ENCODE measurements at regions not wholly inside any gene's neighbourhood (a gene's known extent, or its start where the extent isn't known, plus 50 kb on each side); places are given as distances from the start of the nearest gene placed in this dataset.
"Not testable (repeated sequence)": the region's sequence is repeated elsewhere in the genome, so short reads cannot be mapped to it uniquely, and the experiment has no call there.

DNA sequence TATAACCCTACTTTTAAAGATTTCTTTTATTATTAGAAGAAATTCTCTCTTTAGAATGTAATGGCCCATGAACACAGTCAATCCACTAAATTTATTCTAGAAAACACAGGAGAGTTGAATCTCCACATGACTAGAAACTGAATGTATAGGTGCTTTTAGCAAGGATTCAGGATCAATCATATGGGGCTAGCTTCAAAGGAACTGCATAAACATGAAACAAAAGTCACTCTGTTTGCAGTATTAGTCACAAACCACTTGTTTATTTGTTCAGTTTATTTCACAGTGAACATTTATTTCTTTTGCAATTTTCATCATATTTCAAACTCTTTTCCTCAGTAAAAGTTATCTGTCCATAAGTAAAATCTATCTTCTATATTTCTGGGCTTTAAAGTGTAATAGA lies 1604.6 kb downstream of the PCDH18 start:
- Histone ChIP-seq H3K36me3 (no peaks in the 10 kb centered on the region), H3K4me1 (no peaks in the 10 kb centered on the region), H3K9me3 (peaks cover 0 to 3% (median 0%) of the 10 kb centered on the region in 3 donors), H3K27ac (no peak overlapping the region), H3K27me3 (no peaks in the 10 kb centered on the region), H3K4me3 (no peak overlapping the region)
- intact Hi-C loops (cut with DNase I; ENCODE audit: low total_unique reads), result no loop called here
- no peak for DNase-seq
- TF ChIP-seq, protein P1, sequence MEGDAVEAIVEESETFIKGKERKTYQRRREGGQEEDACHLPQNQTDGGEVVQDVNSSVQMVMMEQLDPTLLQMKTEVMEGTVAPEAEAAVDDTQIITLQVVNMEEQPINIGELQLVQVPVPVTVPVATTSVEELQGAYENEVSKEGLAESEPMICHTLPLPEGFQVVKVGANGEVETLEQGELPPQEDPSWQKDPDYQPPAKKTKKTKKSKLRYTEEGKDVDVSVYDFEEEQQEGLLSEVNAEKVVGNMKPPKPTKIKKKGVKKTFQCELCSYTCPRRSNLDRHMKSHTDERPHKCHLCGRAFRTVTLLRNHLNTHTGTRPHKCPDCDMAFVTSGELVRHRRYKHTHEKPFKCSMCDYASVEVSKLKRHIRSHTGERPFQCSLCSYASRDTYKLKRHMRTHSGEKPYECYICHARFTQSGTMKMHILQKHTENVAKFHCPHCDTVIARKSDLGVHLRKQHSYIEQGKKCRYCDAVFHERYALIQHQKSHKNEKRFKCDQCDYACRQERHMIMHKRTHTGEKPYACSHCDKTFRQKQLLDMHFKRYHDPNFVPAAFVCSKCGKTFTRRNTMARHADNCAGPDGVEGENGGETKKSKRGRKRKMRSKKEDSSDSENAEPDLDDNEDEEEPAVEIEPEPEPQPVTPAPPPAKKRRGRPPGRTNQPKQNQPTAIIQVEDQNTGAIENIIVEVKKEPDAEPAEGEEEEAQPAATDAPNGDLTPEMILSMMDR (IDR thresholded peaks at IDR 0.05), result no peak

DNA sequence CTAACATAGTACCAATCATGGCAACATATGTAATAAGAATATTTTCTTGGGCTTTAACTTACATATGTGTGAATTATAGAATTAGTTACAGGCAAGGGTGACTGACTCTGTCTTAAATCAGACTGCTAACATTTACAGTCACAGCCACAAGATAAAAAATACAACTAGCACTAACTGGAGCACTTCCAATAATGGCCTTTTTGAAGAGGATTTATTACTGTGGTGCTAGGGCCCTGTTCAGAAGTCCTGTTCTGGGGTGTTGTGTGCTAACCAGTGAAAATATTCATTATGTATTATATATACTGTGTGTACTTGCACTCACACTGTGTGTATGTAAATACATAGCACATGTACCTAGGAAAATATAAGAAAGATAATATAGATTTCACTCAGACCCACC lies 1611.2 kb downstream of the PCDH18 start:
- TF ChIP-seq, protein P1 (IDR thresholded peaks at IDR 0.05), result no peak
- intact Hi-C loops (cut with DNase I; ENCODE audit: low total_unique reads), result no loop called here
- no peak for DNase-seq

DNA sequence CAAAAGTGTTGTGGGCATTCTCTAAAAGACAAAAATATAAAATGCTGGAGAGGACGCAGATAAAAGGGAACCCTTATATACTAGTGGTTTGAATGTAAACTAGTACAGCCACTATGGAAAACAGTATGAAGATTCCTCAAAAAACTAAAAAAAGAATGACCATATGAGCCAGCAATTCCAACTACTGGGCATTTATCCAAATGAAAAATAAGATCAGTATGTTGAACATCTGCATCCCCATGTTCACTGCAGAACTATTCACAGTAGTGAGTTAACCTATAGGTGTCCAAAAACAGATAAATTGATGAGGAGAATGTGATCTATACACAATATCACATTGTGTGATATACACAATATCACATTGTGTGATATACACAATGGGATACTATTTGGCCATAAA lies 1615.3 kb downstream of the PCDH18 start:
- DNase-seq, result no peak
- Histone ChIP-seq H3K4me3 (no peak overlapping the region), H3K9me3 (no peaks in the 10 kb centered on the region), H3K36me3 (no peaks in the 10 kb centered on the region), H3K27me3 (no peaks in the 10 kb centered on the region), H3K27ac (no peak overlapping the region), H3K4me1 (no peaks in the 10 kb centered on the region)
- TF ChIP-seq, protein P1 (IDR thresholded peaks at IDR 0.05), result no peak
- intact Hi-C loops (cut with DNase I; ENCODE audit: low total_unique reads), result no loop called here

More for the DNA sequence above, 1611.2 kb downstream of the PCDH18 start:
- no peaks in the 10 kb centered on the region for H3K36me3 ChIP-seq
- H3K9me3 ChIP-seq, result no peaks in the 10 kb centered on the region
- H3K4me1 ChIP-seq, result no peaks in the 10 kb centered on the region
- no peak overlapping the region for H3K4me3 ChIP-seq
- H3K27me3 ChIP-seq, result no peaks in the 10 kb centered on the region
- no peak overlapping the region for H3K27ac ChIP-seq

DNA sequence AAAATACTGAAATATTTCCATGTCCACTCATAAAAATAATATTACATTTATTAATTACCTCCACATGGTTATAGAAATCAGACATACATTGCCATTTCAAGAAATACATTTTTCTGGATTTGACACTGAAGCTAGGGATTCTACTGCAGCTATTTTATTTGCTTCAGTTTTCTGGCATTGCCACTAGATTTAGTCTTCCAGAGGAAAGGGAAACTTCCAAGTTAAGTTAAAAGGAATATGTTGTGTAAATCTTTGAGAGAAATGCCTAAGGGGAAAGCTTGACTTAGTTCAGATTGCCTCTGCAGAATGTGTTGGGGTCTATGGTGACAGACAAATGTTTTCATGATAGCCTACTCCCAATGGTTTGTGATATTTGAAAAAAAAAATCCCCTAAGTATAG lies 1631.3 kb downstream of the PCDH18 start:
- Histone ChIP-seq H3K9me3 (no peaks in the 10 kb centered on the region), H3K27me3 (no peaks in the 10 kb centered on the region), H3K27ac (no peak overlapping the region), H3K4me1 (no peaks in the 10 kb centered on the region), H3K4me3 (no peak overlapping the region), H3K36me3 (no peaks in the 10 kb centered on the region)
- TF ChIP-seq, protein P1 (IDR thresholded peaks at IDR 0.05), result no peak
- DNase-seq, result no peak
- intact Hi-C loops (cut with DNase I; ENCODE audit: low total_unique reads), result no loop called here

DNA sequence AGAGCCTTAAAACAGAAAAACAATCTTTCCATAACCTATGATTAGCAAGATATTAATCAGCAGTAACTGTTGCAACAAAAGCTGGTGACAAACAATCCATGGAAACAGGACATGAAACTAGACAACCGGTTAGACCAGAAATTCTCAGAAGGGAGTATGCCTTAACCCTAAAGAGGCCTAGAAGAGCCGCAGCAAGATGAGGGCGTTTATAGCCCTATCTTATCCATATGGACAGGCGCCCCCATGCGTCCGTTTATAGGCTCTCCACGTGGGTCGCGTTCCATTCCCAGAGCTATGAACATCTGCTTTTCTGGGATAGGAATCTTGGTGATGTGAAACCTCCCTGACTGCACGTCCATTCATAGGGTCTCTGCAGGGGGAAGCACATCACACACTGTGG lies 1662.7 kb upstream of the PABPC4L start:
- intact Hi-C loops (cut with DNase I; ENCODE audit: low total_unique reads), result not testable (repeated sequence)

DNA sequence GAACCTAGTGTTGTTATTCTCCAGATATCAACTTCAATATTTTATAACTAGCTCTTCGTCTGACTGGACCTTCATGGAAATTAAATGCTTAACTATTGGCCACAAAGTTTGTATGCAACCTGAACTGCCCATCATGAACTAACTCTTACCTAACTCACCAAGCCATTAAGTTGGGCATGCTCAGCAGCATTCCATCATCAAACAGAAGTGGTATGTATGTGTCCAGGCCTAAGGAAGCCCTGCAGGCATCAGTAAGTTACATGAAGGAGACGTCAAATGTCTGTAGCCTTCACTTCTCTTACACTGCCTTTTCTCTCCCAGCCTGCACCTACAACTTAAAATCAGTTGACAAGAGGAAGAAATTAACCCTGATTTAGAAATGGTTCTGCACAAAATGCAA lies 1639.2 kb upstream of the PABPC4L start:
- Histone ChIP-seq H3K9me3 (no peaks in the 10 kb centered on the region), H3K4me3 (no peak overlapping the region), H3K4me1 (no peaks in the 10 kb centered on the region), H3K27ac (no peak overlapping the region), H3K27me3 (no peaks in the 10 kb centered on the region), H3K36me3 (no peaks in the 10 kb centered on the region)
- no peak for DNase-seq
- TF ChIP-seq, protein P1 (IDR thresholded peaks at IDR 0.05), result no peak
- intact Hi-C loops (cut with DNase I; ENCODE audit: low total_unique reads), result no loop called here

More for the DNA sequence above, 1662.7 kb upstream of the PABPC4L start:
- not testable (repeated sequence) for H3K4me3 ChIP-seq, H3K27ac ChIP-seq, H3K9me3 ChIP-seq, DNase-seq, H3K36me3 ChIP-seq, H3K27me3 ChIP-seq, H3K4me1 ChIP-seq

Data from tibial artery (tissue), 4 donors.